ENCODE measurements at regions not wholly inside any gene's neighbourhood (a gene's known extent, or its start where the extent isn't known, plus 50 kb on each side); places are given as distances from the start of the nearest gene placed in this dataset.

DNA sequence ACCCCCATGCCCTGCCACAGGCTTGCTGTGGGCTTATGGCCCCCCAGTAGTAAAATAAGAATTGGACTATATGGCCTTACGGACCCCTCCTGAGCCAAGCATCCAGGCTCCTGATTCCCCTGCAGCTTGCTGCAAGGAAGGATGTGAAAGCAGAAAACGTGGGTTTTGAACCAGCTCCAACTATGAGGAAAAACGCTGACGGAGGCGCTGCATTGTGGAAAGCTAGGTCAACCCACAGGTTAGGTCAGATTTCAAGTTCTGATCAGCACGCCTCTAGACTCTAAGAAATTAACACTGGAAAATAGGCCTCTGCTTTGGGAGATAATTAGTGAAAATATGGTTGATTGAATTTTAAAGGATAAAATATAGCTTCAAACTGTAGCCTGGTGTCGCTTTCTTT, 195.4 kb upstream of the HES1 start:
- Mint-ChIP-seq H3K9me3 (no peaks in the 10 kb centered on the region), H3K4me3 (no peak overlapping the region), H3K27me3 (peaks cover 0 to 42% (median 5%) of the 10 kb centered on the region in 5 donors), H3K4me1 (peaks cover 0 to 2% (median 0%) of the 10 kb centered on the region in 7 donors), H3K36me3 (no peaks in the 10 kb centered on the region), H3K27ac (no peak overlapping the region)
- Histone ChIP-seq H3K4me3 (ENCODE audit: low read length) (no peak overlapping the region), H3K36me3 (ENCODE audit: control insufficient read depth in 2 of 3, insufficient read depth in 3 of 3, low read length in 3 of 3) (no peaks in the 10 kb centered on the region), H3K4me1 (ENCODE audit: control insufficient read depth in 2 of 2, insufficient read depth in 2 of 2, low read length in 2 of 2) (no peaks in the 10 kb centered on the region), H3K9me3 (ENCODE audit: control insufficient read depth in 2 of 3, low read length in 3 of 3) (no peaks in the 10 kb centered on the region), H3K27ac (ENCODE audit: low read depth, low read length) (no peak overlapping the region), H3K27me3 (ENCODE audit: control insufficient read depth in 2 of 2, insufficient read depth in 2 of 2, low read length in 2 of 2) (no peaks in the 10 kb centered on the region)
- CTCF ChIA-PET = no interaction called here
- POLR2A ChIA-PET = no interaction called here
- intact Hi-C loops (cut with micrococcal nuclease) = no loop called here
- ATAC-seq = no peak
- DNase-seq = no peak

- H3K4me1 Mint-ChIP-seq = peaks cover 0 to 2% (median 0%) of the 10 kb centered on the region in 7 donors
- CTCF ChIA-PET = no interaction called here
- Histone ChIP-seq H3K27ac (ENCODE audit: low read depth, low read length) (no peak overlapping the region), H3K36me3 (ENCODE audit: control insufficient read depth in 2 of 3, insufficient read depth in 3 of 3, low read length in 3 of 3) (no peaks in the 10 kb centered on the region), H3K4me1 (ENCODE audit: control insufficient read depth in 2 of 2, insufficient read depth in 2 of 2, low read length in 2 of 2) (no peaks in the 10 kb centered on the region), H3K27me3 (ENCODE audit: control insufficient read depth in 2 of 2, insufficient read depth in 2 of 2, low read length in 2 of 2) (no peaks in the 10 kb centered on the region), H3K9me3 (ENCODE audit: control insufficient read depth in 2 of 3, low read length in 3 of 3) (no peaks in the 10 kb centered on the region), H3K4me3 (ENCODE audit: low read length) (no peak overlapping the region)
- POLR2A ChIA-PET = no interaction called here
- intact Hi-C loops (cut with micrococcal nuclease) = no loop called here
- DNase-seq (no peak), ATAC-seq (no peak)
- no peaks in the 10 kb centered on the region for H3K36me3 Mint-ChIP-seq
- no peak overlapping the region for H3K27ac Mint-ChIP-seq
- no peak overlapping the region for H3K4me3 Mint-ChIP-seq
- no peaks in the 10 kb centered on the region for H3K9me3 Mint-ChIP-seq
- peaks cover 0 to 38% (median 13%) of the 10 kb centered on the region in 5 donors for H3K27me3 Mint-ChIP-seq
These were observed 194.5 kb upstream of the HES1 start for GRCh38 chr3:193941486-193941885.

GRCh38 chr3:193942516-193943055, 193.4 kb upstream of the HES1 start:
- DNase-seq (no peak), ATAC-seq (no peak)
- Mint-ChIP-seq H3K4me1 (peaks cover 0 to 7% (median 0%) of the 10 kb centered on the region in 7 donors), H3K9me3 (no peaks in the 10 kb centered on the region), H3K36me3 (no peaks in the 10 kb centered on the region), H3K4me3 (no peak overlapping the region), H3K27me3 (peaks cover 0 to 43% (median 19%) of the 10 kb centered on the region in 5 donors), H3K27ac (no peak overlapping the region)
- no peaks in the 10 kb centered on the region for H3K4me1 ChIP-seq (ENCODE audit: control insufficient read depth in 2 of 2, insufficient read depth in 2 of 2, low read length in 2 of 2)
- no peaks in the 10 kb centered on the region for H3K27me3 ChIP-seq (ENCODE audit: control insufficient read depth in 2 of 2, insufficient read depth in 2 of 2, low read length in 2 of 2)
- no peaks in the 10 kb centered on the region for H3K9me3 ChIP-seq (ENCODE audit: control insufficient read depth in 2 of 3, low read length in 3 of 3)
- CTCF ChIA-PET = no interaction called here
- no peak overlapping the region for H3K4me3 ChIP-seq (ENCODE audit: low read length)
- intact Hi-C loops (cut with micrococcal nuclease) = no loop called here
- POLR2A ChIA-PET = no interaction called here
- H3K36me3 ChIP-seq (ENCODE audit: control insufficient read depth in 2 of 3, insufficient read depth in 3 of 3, low read length in 3 of 3) = no peaks in the 10 kb centered on the region
- H3K27ac ChIP-seq (ENCODE audit: low read depth, low read length) = no peak overlapping the region

DNA sequence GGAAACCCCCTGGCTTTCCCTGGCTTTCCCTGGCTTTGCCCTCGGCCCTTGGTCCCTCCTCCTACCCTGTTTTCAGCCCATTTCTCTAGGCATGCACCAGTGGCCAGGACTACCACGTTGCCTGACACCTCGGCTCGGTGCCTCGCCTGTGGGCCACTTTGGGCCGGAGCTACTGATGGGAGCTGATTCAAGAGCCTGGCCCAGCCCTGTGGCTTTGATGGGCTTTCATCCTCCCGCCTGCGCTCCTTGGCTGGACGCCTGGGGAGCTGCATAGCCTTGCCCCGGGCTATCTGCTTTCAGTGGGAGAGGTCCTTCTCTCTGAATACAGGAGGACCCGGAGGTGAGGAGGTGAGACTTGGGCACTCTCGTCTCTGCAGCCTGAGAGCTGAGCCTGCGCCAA, 192.7 kb upstream of the HES1 start:
- Mint-ChIP-seq H3K9me3 (no peaks in the 10 kb centered on the region), H3K27ac (no peak overlapping the region), H3K27me3 (peaks cover 0 to 42% (median 16%) of the 10 kb centered on the region in 5 donors), H3K4me1 (peaks cover 0 to 7% (median 0%) of the 10 kb centered on the region in 7 donors), H3K36me3 (no peaks in the 10 kb centered on the region), H3K4me3 (no peak overlapping the region)
- POLR2A ChIA-PET = no interaction called here
- no peaks in the 10 kb centered on the region for H3K27me3 ChIP-seq (ENCODE audit: control insufficient read depth in 2 of 2, insufficient read depth in 2 of 2, low read length in 2 of 2)
- H3K36me3 ChIP-seq (ENCODE audit: control insufficient read depth in 2 of 3, insufficient read depth in 3 of 3, low read length in 3 of 3) = no peaks in the 10 kb centered on the region
- no peaks in the 10 kb centered on the region for H3K9me3 ChIP-seq (ENCODE audit: control insufficient read depth in 2 of 3, low read length in 3 of 3)
- DNase-seq (no peak), ATAC-seq (no peak)
- intact Hi-C loops (cut with micrococcal nuclease) = no loop called here
- no peak overlapping the region for H3K4me3 ChIP-seq (ENCODE audit: low read length)
- H3K27ac ChIP-seq (ENCODE audit: low read depth, low read length) = no peak overlapping the region
- CTCF ChIA-PET = no interaction called here
- no peaks in the 10 kb centered on the region for H3K4me1 ChIP-seq (ENCODE audit: control insufficient read depth in 2 of 2, insufficient read depth in 2 of 2, low read length in 2 of 2)

DNA sequence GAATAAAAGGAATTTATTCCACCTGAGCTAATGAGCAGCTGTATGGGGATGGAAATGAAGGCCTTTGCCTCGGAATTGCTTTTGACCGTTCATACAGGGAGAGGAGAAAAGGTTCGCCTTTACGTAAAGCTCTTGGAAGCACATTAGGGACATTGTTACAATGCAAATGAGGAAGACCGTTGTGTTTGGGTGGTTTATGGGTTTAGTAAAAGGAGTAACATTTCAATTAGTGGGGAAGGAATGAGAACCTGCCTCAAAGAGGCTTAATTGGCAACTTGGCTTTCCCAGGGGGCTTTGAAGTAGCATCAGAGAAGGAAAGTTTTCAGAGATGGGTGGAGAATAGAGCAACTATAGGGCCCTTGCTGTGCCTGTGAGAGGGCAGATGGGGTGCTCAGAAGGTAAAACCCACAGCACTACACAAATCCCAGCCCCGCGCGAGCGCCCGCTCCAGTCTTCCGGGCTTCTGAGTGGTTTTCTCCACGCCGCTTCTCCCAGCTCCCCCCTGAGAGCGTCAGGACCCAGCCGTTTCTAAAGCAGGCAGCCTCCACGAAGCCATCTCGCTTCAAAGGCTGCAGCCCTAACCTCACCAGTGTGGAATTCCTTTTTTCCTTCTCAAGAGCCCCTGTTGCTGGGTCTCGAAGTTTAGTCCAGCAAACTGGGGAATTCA, 192.0 kb upstream of the HES1 start:
- no peaks in the 10 kb centered on the region for H3K9me3 ChIP-seq (ENCODE audit: control insufficient read depth in 2 of 3, low read length in 3 of 3)
- DNase-seq (no peak), ATAC-seq (no peak)
- H3K27ac ChIP-seq (ENCODE audit: low read depth, low read length) = no peak overlapping the region
- no peaks in the 10 kb centered on the region for H3K27me3 ChIP-seq (ENCODE audit: control insufficient read depth in 2 of 2, insufficient read depth in 2 of 2, low read length in 2 of 2)
- peaks cover 0 to 41% (median 20%) of the 10 kb centered on the region in 5 donors for H3K27me3 Mint-ChIP-seq
- ChIA-PET POLR2A (no interaction called here), CTCF (no interaction called here)
- intact Hi-C loops (cut with micrococcal nuclease) = no loop called here
- no peaks in the 10 kb centered on the region for H3K4me1 ChIP-seq (ENCODE audit: control insufficient read depth in 2 of 2, insufficient read depth in 2 of 2, low read length in 2 of 2)
- H3K9me3 Mint-ChIP-seq = no peaks in the 10 kb centered on the region
- no peaks in the 10 kb centered on the region for H3K36me3 ChIP-seq (ENCODE audit: control insufficient read depth in 2 of 3, insufficient read depth in 3 of 3, low read length in 3 of 3)
- no peak overlapping the region for H3K27ac Mint-ChIP-seq
- no peaks in the 10 kb centered on the region for H3K36me3 Mint-ChIP-seq
- no peak overlapping the region for H3K4me3 ChIP-seq (ENCODE audit: low read length)
- peaks cover 3 to 12% (median 7%) of the 10 kb centered on the region in 7 donors for H3K4me1 Mint-ChIP-seq
- no peak overlapping the region for H3K4me3 Mint-ChIP-seq

DNA sequence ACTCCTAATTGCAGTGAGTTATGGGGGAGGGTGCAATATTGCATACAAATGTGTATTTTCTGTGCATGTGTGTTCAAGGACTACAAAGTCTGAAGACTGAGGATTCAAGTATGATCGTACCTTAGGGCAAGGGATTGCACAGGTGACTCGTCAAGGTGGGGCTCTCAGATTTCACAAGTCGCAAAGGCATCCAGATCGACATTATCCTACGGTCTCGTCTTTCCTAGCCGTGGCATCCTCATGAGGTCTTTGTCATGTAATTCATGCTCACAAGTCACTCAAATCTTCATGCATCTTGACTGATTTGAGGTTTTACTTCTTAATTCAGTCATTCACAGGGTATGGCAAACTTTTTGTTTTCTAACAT, 191.4 kb upstream of the HES1 start:
- H3K27me3 Mint-ChIP-seq = peaks cover 0 to 36% (median 20%) of the 10 kb centered on the region in 5 donors
- H3K9me3 ChIP-seq (ENCODE audit: control insufficient read depth in 2 of 3, low read length in 3 of 3) = no peaks in the 10 kb centered on the region
- no peaks in the 10 kb centered on the region for H3K9me3 Mint-ChIP-seq
- H3K27me3 ChIP-seq (ENCODE audit: control insufficient read depth in 2 of 2, insufficient read depth in 2 of 2, low read length in 2 of 2) = no peaks in the 10 kb centered on the region
- intact Hi-C loops (cut with micrococcal nuclease) = no loop called here
- no peaks in the 10 kb centered on the region for H3K4me1 ChIP-seq (ENCODE audit: control insufficient read depth in 2 of 2, insufficient read depth in 2 of 2, low read length in 2 of 2)
- peaks cover 3 to 12% (median 7%) of the 10 kb centered on the region in 7 donors for H3K4me1 Mint-ChIP-seq
- POLR2A ChIA-PET = no interaction called here
- no peaks in the 10 kb centered on the region for H3K36me3 ChIP-seq (ENCODE audit: control insufficient read depth in 2 of 3, insufficient read depth in 3 of 3, low read length in 3 of 3)
- H3K4me3 Mint-ChIP-seq = no peak overlapping the region
- CTCF ChIA-PET = no interaction called here
- no peak for ATAC-seq
- no peak overlapping the region for H3K27ac Mint-ChIP-seq
- DNase-seq = no peak
- no peak overlapping the region for H3K27ac ChIP-seq (ENCODE audit: low read depth, low read length)
- no peak overlapping the region for H3K4me3 ChIP-seq (ENCODE audit: low read length)
- H3K36me3 Mint-ChIP-seq = no peaks in the 10 kb centered on the region

GRCh38 chr3:193945143-193945542, 190.8 kb upstream of the HES1 start:
- Mint-ChIP-seq H3K27me3 (peaks cover 0 to 34% (median 20%) of the 10 kb centered on the region in 5 donors), H3K4me1 (peaks cover 3 to 12% (median 7%) of the 10 kb centered on the region in 7 donors), H3K9me3 (no peaks in the 10 kb centered on the region), H3K27ac (peak overlapping the region in 1 of 9 donors; percentile 20), H3K36me3 (no peaks in the 10 kb centered on the region), H3K4me3 (no peak overlapping the region)
- intact Hi-C loops (cut with micrococcal nuclease) = no loop called here
- Histone ChIP-seq H3K27ac (ENCODE audit: low read depth, low read length) (no peak overlapping the region), H3K4me3 (ENCODE audit: low read length) (no peak overlapping the region), H3K9me3 (ENCODE audit: control insufficient read depth in 2 of 3, low read length in 3 of 3) (no peaks in the 10 kb centered on the region), H3K27me3 (ENCODE audit: control insufficient read depth in 2 of 2, insufficient read depth in 2 of 2, low read length in 2 of 2) (no peaks in the 10 kb centered on the region), H3K4me1 (ENCODE audit: control insufficient read depth in 2 of 2, insufficient read depth in 2 of 2, low read length in 2 of 2) (no peaks in the 10 kb centered on the region), H3K36me3 (ENCODE audit: control insufficient read depth in 2 of 3, insufficient read depth in 3 of 3, low read length in 3 of 3) (no peaks in the 10 kb centered on the region)
- CTCF ChIA-PET = no interaction called here
- DNase-seq = no peak
- POLR2A ChIA-PET = no interaction called here
- ATAC-seq = no peak
